GM12878 (cell line): ENCODE measurements at regions not wholly inside any gene's neighbourhood (a gene's known extent, or its start where the extent isn't known, plus 50 kb on each side); places are given as distances from the start of the nearest gene placed in this dataset.

ENCODE experiments used
- ATAC-seq: fragments of 200-7000 bp; cut with Tn5 transposase; 3 replicates; pipeline ENCODE4 v1.9.1; 2020; ENCODE audit warnings: mild to moderate bottlenecking, moderate library complexity
- BruUV-seq: library from RNA; stranded (reverse); fragments of 400-500 nt; replicated peaks from 2 replicates; lab custom pipeline; 2021; lab: Mats Ljungman, UMichigan
- CTCF ChIA-PET: fragments of 300-600 bp; sonication (Branson Sonifier 250); formaldehyde crosslinking; extraction: SDS; loops from one replicate; lab custom pipeline; 2021; ENCODE audit warnings: inconsistent platforms; lab: Yijun Ruan, JAX
- POLR2A ChIA-PET: fragments of 350-600 bp; formaldehyde crosslinking; extraction: SDS; loops from one replicate; lab custom pipeline; 2021; ENCODE audit warnings: inconsistent platforms; lab: Charles Lee
- RAD21 ChIA-PET: fragments of 300-600 bp; sonication (Branson Sonifier 250); formaldehyde crosslinking; loops from one replicate; lab custom pipeline; 2023; ENCODE audit warnings: antibody characterized with exemption; ENCODE audit not compliant: unreplicated experiment; lab: Charles Lee
- SMC1A ChIA-PET: fragments of 300-600 bp; sonication (Branson Sonifier 250); formaldehyde crosslinking; loops from one replicate; lab custom pipeline; 2023; ENCODE audit not compliant: unreplicated experiment, uncharacterized antibody; lab: Charles Lee
- DNase-seq: peaks from one replicate; pipeline ENCODE4 v3.0.0-alpha.2; 2011; ENCODE audit warnings: low read depth, low spot score
- FAIRE-seq: peaks from 3 replicates; lab custom pipeline; 2011; peaks lifted over from hg19 to GRCh38; lab: Jason Lieb, UNC
- H2AFZ ChIP-seq: 2 replicates; pipeline ENCODE4 v1.6.0; 2011; ENCODE audit warnings: low read depth, low read length, control low read depth; ENCODE audit not compliant: control insufficient read depth
- H3K27ac ChIP-seq: 2 replicates; pipeline ENCODE4 v1.5.1; 2011; ENCODE audit warnings: control low read depth; ENCODE audit not compliant: control insufficient read depth, insufficient read depth
- H3K27me3 ChIP-seq, 2 experiments: replicated peaks in 1 of 2; 2 replicates each; pipeline versions ENCODE4 v1.6.0 to v1.6.1; 2011; ENCODE audit warnings: low read length in 1 of 2; ENCODE audit not compliant: control insufficient read depth in 2 of 2, insufficient read depth in 2 of 2
- H3K36me3 ChIP-seq, 2 experiments: 2 replicates each; pipeline ENCODE4 v1.5.1; 2011; ENCODE audit warnings: low read length in 1 of 2; ENCODE audit not compliant: control insufficient read depth in 2 of 2, insufficient read depth in 2 of 2
- H3K4me1 ChIP-seq: 2 replicates; pipeline ENCODE4 v1.6.1; 2011; ENCODE audit warnings: mild to moderate bottlenecking, low read length, moderate library complexity, mixed read lengths; ENCODE audit not compliant: control insufficient read depth, insufficient read depth
- H3K4me2 ChIP-seq: 2 replicates; pipeline ENCODE4 v1.6.0; 2011; ENCODE audit warnings: control low read depth; ENCODE audit not compliant: control insufficient read depth, insufficient read depth
- H3K4me3 ChIP-seq: fragments of 200-600 bp; sonication (generic); 2 replicates; pipeline ENCODE4 v1.5.1; 2016
- H3K79me2 ChIP-seq: 2 replicates; pipeline ENCODE4 v1.6.0; 2011; ENCODE audit warnings: low read length; ENCODE audit not compliant: control insufficient read depth, insufficient read depth
- H3K9ac ChIP-seq: 2 replicates; pipeline ENCODE4 v1.8.0; 2011; ENCODE audit warnings: low read length, control low read depth, mixed read lengths; ENCODE audit not compliant: control insufficient read depth, insufficient read depth
- H3K9me3 ChIP-seq: replicated peaks from 3 replicates; pipeline ENCODE4 v1.5.1; 2011; ENCODE audit warnings: mild to moderate bottlenecking, low read length; ENCODE audit not compliant: control insufficient read depth, insufficient read depth
- H4K20me1 ChIP-seq: 2 replicates; pipeline ENCODE4 v1.6.0; 2011; ENCODE audit not compliant: control insufficient read depth, insufficient read depth
- HDGF ChIP-seq: fragments of 450-650 bp; IDR thresholded peaks from 2 replicates; pipeline ENCODE4 v1.6.1; 2016; ENCODE audit warnings: antibody characterized with exemption
- IKZF2 ChIP-seq, 2 experiments: fragments of 450-650 bp; IDR thresholded peaks; 2 replicates each; pipeline ENCODE4 v1.6.1; 2017; ENCODE audit warnings: mild to moderate bottlenecking in 2 of 2, moderate library complexity in 2 of 2
- NFIC ChIP-seq: IDR thresholded peaks from 2 replicates; pipeline ENCODE4 v1.6.1; 2012; ENCODE audit warnings: low read depth, mild to moderate bottlenecking, inconsistent platforms, low read length, moderate library complexity
- YBX1 ChIP-seq: fragments of 450-650 bp; IDR thresholded peaks from 2 replicates; pipeline ENCODE4 v1.6.1; 2016; ENCODE audit warnings: antibody characterized with exemption
- ZBED1 ChIP-seq: IDR thresholded peaks from 2 replicates; pipeline ENCODE4 v1.6.1; 2016; ENCODE audit warnings: borderline replicate concordance
- WGBS: methylation state at CpG from one replicate; pipeline ENCODE4 v1.1.6; 2016; ENCODE audit warnings: low lambda C conversion rate; ENCODE audit not compliant: insufficient replicate concordance, insufficient coverage; ENCODE audit errors: missing lambda C conversion rate; 5-methylcytosine and 5-hydroxymethylcytosine counted together
- in situ Hi-C: fragments of 300-500 bp; cut with MboI; formaldehyde crosslinking; loops from 9 replicates; pipeline ENCODE4 v1.14.3; 2018; ENCODE audit warnings: mixed read lengths
- intact Hi-C: fragments of 100-400 bp; cut with micrococcal nuclease; formaldehyde crosslinking; loops from one replicate; pipeline ENCODE4 v1.14.2; 2022; ENCODE audit not compliant: unreplicated experiment
- TF ChIP-seq, protein P1 (sequence below): fragments of 450-650 bp; IDR thresholded peaks from 2 replicates; pipeline ENCODE4 v1.6.1; 2016; ENCODE audit warnings: mild to moderate bottlenecking, moderate library complexity, borderline replicate concordance
- TF ChIP-seq, protein P2 (sequence below): IDR thresholded peaks from 2 replicates; pipeline ENCODE4 v1.6.1; 2012; ENCODE audit warnings: mild to moderate bottlenecking, low read depth, low read length
- TF ChIP-seq, protein P3 (sequence below): fragments of 450-650 bp; IDR thresholded peaks from 2 replicates; pipeline ENCODE4 v1.6.1; 2017; ENCODE audit warnings: antibody characterized with exemption, mild to moderate bottlenecking, moderate library complexity

DNA sequence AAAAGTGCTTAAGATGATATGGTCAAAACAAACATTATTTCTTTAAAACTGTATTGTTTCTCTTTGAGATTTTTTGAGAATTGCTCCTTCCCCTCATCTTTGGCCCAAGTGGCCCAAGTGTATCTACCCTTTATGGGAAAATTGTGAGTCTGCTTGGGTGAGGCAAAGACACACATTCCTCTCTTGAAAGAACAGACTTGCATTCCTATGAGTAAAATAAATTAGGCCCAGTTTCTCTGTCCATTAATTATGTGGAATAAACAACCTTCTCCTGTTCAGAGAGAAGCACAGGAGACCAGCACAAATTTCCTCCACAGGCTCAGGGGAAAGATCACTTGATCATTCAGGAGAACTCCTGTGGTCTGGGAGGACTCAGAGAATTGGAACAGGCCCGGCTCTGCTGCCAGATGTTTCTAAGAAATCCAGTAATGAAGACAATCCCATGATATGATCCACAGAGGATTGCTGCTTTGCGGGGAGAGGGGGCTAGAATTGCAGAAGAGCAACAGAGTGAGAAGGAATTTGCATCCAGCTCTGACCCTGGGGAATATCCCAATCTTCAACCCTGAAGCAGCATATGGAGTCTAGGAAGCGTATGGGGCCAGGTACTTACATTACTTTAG lies 53.8 kb upstream of the BOC start (continued):
- TF ChIP-seq, protein P1, sequence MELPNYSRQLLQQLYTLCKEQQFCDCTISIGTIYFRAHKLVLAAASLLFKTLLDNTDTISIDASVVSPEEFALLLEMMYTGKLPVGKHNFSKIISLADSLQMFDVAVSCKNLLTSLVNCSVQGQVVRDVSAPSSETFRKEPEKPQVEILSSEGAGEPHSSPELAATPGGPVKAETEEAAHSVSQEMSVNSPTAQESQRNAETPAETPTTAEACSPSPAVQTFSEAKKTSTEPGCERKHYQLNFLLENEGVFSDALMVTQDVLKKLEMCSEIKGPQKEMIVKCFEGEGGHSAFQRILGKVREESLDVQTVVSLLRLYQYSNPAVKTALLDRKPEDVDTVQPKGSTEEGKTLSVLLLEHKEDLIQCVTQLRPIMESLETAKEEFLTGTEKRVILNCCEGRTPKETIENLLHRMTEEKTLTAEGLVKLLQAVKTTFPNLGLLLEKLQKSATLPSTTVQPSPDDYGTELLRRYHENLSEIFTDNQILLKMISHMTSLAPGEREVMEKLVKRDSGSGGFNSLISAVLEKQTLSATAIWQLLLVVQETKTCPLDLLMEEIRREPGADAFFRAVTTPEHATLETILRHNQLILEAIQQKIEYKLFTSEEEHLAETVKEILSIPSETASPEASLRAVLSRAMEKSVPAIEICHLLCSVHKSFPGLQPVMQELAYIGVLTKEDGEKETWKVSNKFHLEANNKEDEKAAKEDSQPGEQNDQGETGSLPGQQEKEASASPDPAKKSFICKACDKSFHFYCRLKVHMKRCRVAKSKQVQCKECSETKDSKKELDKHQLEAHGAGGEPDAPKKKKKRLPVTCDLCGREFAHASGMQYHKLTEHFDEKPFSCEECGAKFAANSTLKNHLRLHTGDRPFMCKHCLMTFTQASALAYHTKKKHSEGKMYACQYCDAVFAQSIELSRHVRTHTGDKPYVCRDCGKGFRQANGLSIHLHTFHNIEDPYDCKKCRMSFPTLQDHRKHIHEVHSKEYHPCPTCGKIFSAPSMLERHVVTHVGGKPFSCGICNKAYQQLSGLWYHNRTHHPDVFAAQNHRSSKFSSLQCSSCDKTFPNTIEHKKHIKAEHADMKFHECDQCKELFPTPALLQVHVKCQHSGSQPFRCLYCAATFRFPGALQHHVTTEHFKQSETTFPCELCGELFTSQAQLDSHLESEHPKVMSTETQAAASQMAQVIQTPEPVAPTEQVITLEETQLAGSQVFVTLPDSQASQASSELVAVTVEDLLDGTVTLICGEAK = no peak
- no peak for TF ChIP-seq ZBED1
- TF ChIP-seq, protein P2, sequence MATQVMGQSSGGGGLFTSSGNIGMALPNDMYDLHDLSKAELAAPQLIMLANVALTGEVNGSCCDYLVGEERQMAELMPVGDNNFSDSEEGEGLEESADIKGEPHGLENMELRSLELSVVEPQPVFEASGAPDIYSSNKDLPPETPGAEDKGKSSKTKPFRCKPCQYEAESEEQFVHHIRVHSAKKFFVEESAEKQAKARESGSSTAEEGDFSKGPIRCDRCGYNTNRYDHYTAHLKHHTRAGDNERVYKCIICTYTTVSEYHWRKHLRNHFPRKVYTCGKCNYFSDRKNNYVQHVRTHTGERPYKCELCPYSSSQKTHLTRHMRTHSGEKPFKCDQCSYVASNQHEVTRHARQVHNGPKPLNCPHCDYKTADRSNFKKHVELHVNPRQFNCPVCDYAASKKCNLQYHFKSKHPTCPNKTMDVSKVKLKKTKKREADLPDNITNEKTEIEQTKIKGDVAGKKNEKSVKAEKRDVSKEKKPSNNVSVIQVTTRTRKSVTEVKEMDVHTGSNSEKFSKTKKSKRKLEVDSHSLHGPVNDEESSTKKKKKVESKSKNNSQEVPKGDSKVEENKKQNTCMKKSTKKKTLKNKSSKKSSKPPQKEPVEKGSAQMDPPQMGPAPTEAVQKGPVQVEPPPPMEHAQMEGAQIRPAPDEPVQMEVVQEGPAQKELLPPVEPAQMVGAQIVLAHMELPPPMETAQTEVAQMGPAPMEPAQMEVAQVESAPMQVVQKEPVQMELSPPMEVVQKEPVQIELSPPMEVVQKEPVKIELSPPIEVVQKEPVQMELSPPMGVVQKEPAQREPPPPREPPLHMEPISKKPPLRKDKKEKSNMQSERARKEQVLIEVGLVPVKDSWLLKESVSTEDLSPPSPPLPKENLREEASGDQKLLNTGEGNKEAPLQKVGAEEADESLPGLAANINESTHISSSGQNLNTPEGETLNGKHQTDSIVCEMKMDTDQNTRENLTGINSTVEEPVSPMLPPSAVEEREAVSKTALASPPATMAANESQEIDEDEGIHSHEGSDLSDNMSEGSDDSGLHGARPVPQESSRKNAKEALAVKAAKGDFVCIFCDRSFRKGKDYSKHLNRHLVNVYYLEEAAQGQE = no peak

DNA sequence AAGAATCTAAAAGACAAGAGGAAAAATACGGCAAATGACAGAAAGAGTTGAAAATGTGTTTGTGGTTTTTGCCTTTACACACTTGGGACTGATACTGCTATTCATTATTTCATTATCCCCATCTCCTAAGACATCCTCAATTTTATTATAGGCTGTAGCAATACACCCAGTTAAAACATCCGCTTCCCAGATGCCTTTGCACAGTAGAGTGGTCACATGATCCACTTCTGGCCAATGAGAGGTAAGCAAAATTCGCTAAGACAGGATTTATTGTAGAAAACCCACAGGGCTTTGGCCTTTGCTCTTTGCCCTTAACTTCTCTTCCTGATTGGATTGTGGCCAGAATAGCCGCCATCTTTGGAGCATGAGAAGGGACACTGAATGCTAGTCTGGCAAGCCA lies 53.2 kb upstream of the BOC start:
- in situ Hi-C loops = no loop called here
- intact Hi-C loops = no loop called here
- no peaks in the 10 kb centered on the region; the same call in 2 of the 3 replicates for H3K9me3 ChIP-seq
- ChIA-PET SMC1A (no interaction called here), RAD21 (no interaction called here), POLR2A (no interaction called here), CTCF (no interaction called here)
- H2AFZ ChIP-seq = no peak overlapping the region
- WGBS = 72% methylated on average over 4 of the region's 4 CpGs
- H3K4me3 ChIP-seq = no peak overlapping the region
- DNase-seq (no peak), ATAC-seq (no peak), FAIRE-seq (no peak)
- H3K27me3 ChIP-seq = no peaks in the 10 kb centered on the region
- H3K4me1 ChIP-seq = peaks cover 9% of the 10 kb centered on the region
- H4K20me1 ChIP-seq = no peaks in the 10 kb centered on the region
- H3K27ac ChIP-seq = no peak overlapping the region
- H3K79me2 ChIP-seq = no peaks in the 10 kb centered on the region
- no peak overlapping the region for H3K9ac ChIP-seq
- BruUV-seq = no TSS peak
- no peaks in the 10 kb centered on the region for H3K36me3 ChIP-seq
- no peak overlapping the region for H3K4me2 ChIP-seq
- TF ChIP-seq YBX1 (no peak), NFIC (no peak), IKZF2 (IDR thresholded peaks at IDR 0.05) (no peak), HDGF (no peak)
- TF ChIP-seq, protein P3, sequence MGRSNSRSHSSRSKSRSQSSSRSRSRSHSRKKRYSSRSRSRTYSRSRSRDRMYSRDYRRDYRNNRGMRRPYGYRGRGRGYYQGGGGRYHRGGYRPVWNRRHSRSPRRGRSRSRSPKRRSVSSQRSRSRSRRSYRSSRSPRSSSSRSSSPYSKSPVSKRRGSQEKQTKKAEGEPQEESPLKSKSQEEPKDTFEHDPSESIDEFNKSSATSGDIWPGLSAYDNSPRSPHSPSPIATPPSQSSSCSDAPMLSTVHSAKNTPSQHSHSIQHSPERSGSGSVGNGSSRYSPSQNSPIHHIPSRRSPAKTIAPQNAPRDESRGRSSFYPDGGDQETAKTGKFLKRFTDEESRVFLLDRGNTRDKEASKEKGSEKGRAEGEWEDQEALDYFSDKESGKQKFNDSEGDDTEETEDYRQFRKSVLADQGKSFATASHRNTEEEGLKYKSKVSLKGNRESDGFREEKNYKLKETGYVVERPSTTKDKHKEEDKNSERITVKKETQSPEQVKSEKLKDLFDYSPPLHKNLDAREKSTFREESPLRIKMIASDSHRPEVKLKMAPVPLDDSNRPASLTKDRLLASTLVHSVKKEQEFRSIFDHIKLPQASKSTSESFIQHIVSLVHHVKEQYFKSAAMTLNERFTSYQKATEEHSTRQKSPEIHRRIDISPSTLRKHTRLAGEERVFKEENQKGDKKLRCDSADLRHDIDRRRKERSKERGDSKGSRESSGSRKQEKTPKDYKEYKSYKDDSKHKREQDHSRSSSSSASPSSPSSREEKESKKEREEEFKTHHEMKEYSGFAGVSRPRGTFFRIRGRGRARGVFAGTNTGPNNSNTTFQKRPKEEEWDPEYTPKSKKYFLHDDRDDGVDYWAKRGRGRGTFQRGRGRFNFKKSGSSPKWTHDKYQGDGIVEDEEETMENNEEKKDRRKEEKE = no peak
- TF ChIP-seq, protein P2 = no peak
